Stimulated activated CD8-positive, alpha-beta memory T cell treated with anti-CD3 and anti-CD28 coated beads, Interleukin-15, amount 100 ng/mL, for 4 hours (primary cell): ENCODE measurements at regions not wholly inside any gene's neighbourhood (a gene's known extent, or its start where the extent isn't known, plus 50 kb on each side); places are given as distances from the start of the nearest gene placed in this dataset.

ENCODE experiments used
- DNase-seq, 2 donors: peaks; one replicate each; pipeline ENCODE4 v3.0.0-alpha.2; 2020; ENCODE audit warnings: low read depth in 2 of 2

DNA sequence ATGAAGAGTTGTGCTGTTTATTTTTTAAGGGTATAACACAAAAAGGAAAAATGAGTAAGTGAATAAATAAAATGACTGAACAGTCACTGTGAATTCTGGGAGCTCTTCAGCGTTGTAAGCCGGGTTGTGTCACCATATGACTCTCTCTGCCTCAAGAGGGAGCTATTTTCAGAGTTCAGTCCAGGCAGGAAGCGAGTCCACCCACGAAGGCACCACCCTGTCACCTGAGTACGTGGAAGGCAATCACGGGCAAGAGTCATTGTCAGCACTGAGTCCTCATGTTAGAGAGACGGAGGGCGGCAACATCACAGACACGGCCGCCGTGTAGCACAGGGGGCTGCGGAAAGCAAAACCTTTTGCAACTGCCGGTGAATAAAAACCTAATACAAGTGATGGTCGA is 227.6 kb downstream of the UTP18 start:
- peak in 1 of 2 donors; percentile 6 for DNase-seq

GRCh38 chr17:51491416-51491815 is 231.1 kb downstream of the UTP18 start:
- DNase-seq, result no peak

DNA sequence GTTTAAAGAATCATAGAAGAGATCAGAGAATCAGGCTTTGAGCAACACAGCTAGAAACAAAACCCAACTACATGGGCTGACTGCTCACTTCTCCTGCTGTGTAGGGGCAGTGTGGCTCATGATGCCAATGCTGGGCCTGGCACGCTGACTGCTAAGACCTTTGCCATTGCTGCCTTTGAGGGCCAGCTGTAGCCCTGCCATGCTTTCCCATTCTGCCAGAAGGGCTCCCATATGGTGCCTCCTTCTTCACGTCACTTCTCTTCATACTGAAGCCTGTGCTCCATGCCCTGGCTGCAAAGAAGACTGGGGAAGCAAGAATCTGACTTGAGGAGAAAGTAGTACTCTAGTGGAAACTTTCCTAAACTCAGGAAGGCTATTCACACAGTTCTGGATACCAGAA is 232.9 kb downstream of the UTP18 start:
- DNase-seq, result no peak

DNA sequence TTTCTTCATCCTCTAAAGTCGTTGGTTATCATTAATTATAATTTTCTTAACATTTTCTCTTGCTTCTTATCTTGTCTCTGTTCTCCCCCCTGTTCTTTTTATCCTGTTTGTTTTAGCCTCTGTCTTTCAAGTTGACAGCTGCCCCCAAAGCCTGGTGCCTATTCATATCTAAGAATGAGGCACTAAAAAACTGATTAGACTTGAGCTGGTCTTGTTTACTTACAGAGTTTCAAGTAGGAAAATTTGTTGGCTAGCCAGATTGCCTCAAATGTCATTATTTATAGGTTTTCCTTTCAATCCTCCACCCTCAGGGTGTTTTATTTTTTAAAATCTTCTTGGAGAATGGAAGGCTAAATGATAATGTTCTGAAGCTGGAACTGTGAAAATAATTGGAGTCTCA is 236.0 kb downstream of the UTP18 start:
- DNase-seq, result no peak

GRCh38 chr17:51499897-51500296 is 239.6 kb downstream of the UTP18 start:
- DNase-seq, result no peak

- no peak for DNase-seq
Measured at GRCh38 chr17:51500454-51500853, 240.1 kb downstream of the UTP18 start.

DNA sequence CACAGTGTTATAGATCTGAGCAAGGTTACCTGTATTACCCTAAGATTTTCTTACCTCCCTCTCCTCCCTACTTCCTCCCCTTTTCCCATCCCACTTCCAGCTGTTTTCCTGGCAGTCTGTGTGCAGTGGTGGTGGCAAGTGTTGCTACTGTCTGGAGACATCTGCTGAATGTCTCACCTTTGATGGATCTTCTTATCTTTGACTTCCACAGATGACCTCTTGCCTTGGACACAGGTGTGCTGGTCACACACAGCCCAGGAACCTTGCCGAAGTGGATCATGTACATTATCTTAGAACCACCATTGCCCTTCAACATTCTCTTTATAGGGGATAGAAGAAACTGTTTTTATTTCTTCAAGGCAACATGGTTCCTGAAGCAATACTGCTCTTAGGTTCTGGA is 245.1 kb downstream of the UTP18 start:
- no peak for DNase-seq

GRCh38 chr17:51507444-51507843 is 247.1 kb downstream of the UTP18 start:
- no peak for DNase-seq

DNA sequence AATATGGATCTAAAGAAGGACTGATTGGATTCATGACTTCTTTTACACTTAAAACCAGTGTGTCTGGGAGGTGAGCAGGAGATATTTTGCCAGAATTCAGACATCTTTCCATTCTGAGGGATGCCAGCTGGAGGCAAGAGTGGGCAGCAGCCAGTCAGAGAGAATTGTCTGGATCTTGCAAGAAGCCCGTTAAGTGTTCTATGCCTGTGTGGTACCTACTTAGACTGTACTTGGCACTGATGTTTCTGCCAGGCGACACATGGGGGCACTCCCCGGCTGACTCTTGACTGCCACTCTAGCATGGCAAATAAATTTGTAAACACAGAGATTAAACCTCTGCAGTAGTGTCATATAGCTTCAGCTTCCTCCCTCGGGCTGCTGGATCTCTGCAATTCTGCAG is 247.7 kb downstream of the UTP18 start:
- DNase-seq, result no peak

- DNase-seq, result no peak
Measured at GRCh38 chr17:51510940-51511339, 250.6 kb downstream of the UTP18 start.

DNA sequence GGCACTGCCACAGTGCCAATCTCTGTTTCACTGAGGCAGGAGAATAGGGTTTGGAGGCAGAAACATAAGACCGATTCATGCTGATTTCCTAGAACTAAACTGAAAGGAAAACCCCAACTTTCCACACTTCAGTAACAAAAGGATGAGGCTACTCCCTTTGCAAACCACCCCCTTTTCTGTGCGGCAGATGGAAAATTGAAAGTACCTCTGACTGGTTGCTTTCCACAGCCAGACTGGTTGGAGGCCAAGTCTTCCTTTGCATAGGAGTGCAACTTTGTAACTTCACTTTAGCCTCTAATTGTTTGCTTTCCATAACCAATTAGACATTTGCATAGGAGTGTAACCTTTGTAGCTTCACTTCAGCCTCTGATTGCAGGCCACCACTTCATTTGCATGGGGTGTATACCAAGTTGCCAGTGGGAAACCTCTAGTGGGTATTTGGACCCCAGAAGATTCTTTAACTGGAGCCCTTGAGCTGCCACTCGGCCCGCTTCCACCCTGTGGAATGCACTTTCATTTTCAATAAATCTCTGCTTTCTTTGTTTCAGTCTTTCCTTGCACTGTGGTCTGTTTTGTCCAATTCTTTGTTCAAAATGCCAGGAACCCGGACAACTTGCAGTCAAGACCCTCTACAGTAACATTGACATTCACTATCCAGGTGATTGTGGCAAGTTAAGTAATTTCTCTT is 252.0 kb downstream of the UTP18 start:
- DNase-seq, result no peak

DNA sequence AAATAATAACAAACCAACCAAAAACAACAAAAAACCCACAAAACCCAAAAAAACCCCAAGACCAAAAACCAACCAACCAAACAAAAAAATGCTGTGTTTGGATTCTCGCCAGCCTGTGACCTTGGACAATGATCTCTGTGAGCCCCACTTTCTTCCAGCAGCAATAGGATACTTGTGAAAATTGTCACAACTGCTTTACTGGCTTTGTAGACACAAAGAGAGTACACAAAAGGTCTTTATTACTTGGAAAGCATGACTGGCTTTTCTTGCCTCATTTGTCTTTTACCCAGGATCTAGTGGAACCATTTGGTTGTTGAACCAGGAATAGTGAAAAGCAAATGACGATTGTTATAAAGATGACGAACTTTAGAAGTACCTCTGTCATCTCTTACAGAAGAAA is 256.6 kb downstream of the UTP18 start:
- DNase-seq, result no peak

GRCh38 chr17:51524524-51524923 is 264.2 kb downstream of the UTP18 start:
- no peak for DNase-seq

- DNase-seq, result no peak
Measured at GRCh38 chr17:51526507-51526906, 266.2 kb downstream of the UTP18 start.

- DNase-seq, result no peak
Measured at GRCh38 chr17:51527225-51527982, 267.1 kb downstream of the UTP18 start.

DNA sequence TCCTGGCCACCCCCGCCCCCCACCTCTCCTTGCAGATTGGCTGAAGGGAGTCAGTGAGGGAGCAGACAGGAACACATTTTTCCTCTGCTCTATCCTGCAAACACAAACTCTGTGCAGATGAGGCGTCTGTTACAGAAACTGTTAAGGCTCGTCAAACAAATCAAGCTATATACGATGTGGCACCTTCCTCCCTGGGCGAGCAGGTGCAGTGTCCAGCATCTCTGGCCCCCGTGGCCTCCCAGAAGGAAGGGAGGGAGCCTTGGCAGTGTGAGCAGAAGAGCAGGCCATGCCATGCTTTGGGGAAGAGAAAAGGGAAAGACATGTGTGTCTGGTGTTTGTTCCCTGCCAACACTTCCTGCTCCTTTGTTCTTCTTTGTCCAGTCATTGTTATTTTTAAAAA is 267.8 kb downstream of the UTP18 start:
- DNase-seq, result no peak

DNA sequence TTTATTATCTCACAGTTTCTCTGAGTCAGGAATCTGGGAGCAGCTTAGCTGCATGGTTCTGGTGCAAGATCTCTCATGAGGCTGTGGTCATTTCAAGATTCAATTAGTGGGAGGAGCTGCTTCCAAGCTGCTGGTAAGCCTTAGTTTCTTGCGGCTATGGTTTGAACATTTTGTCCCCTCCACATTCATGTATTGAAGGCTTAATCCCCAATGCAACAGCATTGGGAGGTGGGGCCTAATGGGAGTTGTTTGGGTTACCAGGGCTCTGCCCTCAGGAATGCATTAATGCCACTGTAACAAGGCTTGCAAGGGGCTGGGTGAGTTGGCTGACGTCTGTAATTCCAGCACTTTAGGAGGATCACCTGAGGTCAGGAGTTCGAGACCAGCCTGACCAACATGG is 272.9 kb downstream of the UTP18 start:
- DNase-seq, result no peak

GRCh38 chr17:51533821-51534220 is 273.5 kb downstream of the UTP18 start:
- no peak for DNase-seq

DNA sequence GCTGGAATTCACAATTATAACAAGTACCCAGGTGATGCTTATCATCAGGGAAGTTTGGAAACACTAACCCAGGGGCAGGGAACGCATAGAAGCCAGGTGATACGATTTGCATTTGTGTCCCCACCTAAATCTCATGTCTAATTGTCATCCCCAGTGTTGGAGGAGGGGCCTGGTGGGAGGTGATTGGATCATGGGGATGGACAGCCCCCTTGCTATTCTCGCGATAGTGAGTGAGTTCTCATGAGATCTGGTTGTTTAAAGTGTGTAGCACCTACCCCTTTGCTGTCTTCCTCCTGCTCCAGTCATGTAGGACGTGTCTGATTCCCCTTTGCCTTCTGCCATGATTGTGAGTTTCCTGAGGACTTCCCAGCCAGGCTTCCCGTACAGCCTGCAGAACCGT is 276.3 kb downstream of the UTP18 start:
- no peak for DNase-seq

DNA sequence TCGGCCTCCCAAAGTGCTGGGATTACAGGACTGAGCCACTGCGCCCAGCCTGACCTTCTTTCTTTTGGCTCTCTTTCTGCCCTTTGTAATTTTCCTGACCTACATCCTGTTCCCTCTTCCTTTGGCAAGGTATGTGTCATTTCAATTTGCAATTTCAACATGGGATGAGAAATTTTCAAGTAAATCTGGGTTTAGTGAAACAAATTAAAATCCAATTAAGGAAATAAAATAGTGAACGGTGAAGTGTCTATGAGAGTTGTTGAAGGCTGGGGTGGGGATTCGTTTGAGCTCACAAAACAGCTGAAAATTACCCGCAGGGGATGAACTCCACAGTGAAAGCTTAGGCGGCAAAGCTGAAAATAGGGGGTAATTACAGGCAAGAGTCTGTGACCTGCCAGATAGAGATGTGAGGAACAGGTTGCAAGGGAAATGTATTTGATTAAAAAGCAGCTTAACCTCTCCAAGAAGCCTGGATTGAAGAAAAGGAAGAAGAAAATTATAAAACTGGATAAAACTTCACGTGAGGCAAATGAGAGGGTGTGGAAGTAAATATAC is 277.7 kb downstream of the UTP18 start:
- no peak for DNase-seq

DNA sequence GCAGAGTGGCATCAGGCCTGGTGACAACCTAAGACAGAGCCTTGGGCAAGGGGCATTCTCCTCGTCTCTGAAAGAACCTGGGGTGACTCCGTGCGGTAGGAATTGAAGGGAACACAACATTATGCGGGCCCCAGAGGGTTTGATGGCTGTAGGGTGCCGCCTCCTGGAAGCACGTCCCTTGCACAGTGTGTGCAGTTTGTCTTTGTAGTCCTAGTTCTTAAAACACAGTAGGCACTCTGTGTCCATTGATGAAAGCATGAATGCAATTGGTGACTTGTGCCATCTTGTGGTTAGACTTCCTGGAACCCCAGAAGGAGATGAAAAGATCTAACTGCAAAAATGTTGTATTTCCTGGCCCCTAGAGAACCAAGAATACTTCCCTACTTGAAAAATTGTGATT is 279.8 kb downstream of the UTP18 start:
- no peak for DNase-seq

DNA sequence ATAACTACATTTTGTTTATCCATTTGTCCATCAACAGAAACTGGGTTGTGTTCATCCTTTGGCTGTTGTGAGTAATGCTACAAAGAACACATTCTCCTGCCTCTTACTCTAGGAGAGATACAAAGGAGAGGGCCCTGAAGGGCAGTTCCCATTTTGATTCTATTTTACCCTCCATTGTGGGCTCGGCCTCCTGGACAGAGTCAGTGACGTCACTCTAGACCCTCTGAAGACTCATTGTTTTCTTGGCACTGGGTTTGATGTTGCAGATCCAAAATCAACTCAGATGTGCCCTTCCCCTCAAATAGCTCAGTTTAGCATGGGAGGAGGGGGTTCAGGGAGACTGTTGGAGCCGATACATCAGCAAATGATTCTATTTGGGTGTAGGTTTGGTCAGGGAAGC is 280.9 kb downstream of the UTP18 start:
- no peak for DNase-seq

GRCh38 chr17:51546114-51546513 is 285.8 kb downstream of the UTP18 start:
- no peak for DNase-seq
